GM12873 (cell line): ENCODE measurements at regions not wholly inside any gene's neighbourhood (a gene's known extent, or its start where the extent isn't known, plus 50 kb on each side); places are given as distances from the start of the nearest gene placed in this dataset.

Experiments
- CTCF ChIP-seq: IDR thresholded peaks from 2 replicates; pipeline ENCODE4 v1.5.1; 2012; ENCODE audit warnings: low read depth, mild to moderate bottlenecking, moderate library complexity, low read length, control low read depth; ENCODE audit not compliant: insufficient read depth; ENCODE audit errors: missing control alignments

- no peak for TF ChIP-seq CTCF
These were observed 774.1 kb upstream of the B3GALT2 start for GRCh38 chr1:193960499-193960898.

- TF ChIP-seq CTCF = no peak
These were observed 773.6 kb upstream of the B3GALT2 start for GRCh38 chr1:193960040-193960439.

GRCh38 chr1:193957556-193958095 is 771.2 kb upstream of the B3GALT2 start:
- no peak for TF ChIP-seq CTCF

GRCh38 chr1:193952778-193953374 is 766.5 kb upstream of the B3GALT2 start:
- no peak for TF ChIP-seq CTCF

- TF ChIP-seq CTCF = no peak
These were observed 765.6 kb upstream of the B3GALT2 start for GRCh38 chr1:193951984-193952383.

GRCh38 chr1:193944454-193944853 is 758.0 kb upstream of the B3GALT2 start:
- TF ChIP-seq CTCF = no peak

GRCh38 chr1:193940176-193940575 is 753.8 kb upstream of the B3GALT2 start:
- TF ChIP-seq CTCF = no peak
